ENCODE measurements at regions not wholly inside any gene's neighbourhood (a gene's known extent, or its start where the extent isn't known, plus 50 kb on each side); places are given as distances from the start of the nearest gene placed in this dataset.

DNA sequence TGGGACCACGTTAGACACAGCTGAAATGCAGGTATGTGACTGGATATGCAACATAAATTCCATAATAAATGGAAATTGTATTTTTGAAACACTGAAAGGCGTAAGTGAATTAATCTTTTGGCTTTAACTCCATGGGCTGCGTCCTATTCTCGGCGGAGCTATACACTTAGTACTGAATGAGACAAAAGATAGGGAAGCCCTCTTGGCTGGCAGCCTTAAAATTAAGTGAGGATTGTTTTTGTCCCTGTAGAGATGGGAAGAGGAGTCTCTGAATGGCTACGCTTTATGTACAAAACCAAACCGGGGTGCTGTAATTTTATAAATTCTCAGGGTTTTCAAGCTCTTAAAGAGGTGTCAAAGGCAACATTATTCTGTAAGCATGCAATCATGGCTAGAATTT is 429.8 kb downstream of the QKI start:
- Mint-ChIP-seq H3K4me1 (no peaks in the 10 kb centered on the region), H3K4me3 (no peak overlapping the region), H3K27ac (no peak overlapping the region), H3K27me3 (ENCODE audit: low read depth) (no peaks in the 10 kb centered on the region), H3K36me3 (ENCODE audit: insufficient read depth in 1 of 3, low read depth in 3 of 3) (peaks cover 10 to 12% (median 12%) of the 10 kb centered on the region in 3 experiments), H3K9me3 (peaks cover 11 to 12% of the 10 kb centered on the region in 2 experiments)
- TF ChIP-seq, protein P1, sequence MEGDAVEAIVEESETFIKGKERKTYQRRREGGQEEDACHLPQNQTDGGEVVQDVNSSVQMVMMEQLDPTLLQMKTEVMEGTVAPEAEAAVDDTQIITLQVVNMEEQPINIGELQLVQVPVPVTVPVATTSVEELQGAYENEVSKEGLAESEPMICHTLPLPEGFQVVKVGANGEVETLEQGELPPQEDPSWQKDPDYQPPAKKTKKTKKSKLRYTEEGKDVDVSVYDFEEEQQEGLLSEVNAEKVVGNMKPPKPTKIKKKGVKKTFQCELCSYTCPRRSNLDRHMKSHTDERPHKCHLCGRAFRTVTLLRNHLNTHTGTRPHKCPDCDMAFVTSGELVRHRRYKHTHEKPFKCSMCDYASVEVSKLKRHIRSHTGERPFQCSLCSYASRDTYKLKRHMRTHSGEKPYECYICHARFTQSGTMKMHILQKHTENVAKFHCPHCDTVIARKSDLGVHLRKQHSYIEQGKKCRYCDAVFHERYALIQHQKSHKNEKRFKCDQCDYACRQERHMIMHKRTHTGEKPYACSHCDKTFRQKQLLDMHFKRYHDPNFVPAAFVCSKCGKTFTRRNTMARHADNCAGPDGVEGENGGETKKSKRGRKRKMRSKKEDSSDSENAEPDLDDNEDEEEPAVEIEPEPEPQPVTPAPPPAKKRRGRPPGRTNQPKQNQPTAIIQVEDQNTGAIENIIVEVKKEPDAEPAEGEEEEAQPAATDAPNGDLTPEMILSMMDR (conservative IDR thresholded peaks at IDR 0.05) = no peak
- H3K4me1 ChIP-seq (ENCODE audit: insufficient read depth, low read length) = no peaks in the 10 kb centered on the region
- H3K4ac ChIP-seq (ENCODE audit: low read depth, low read length) = no peak overlapping the region
- H3K14ac ChIP-seq (ENCODE audit: insufficient read depth, low read length) = no peak overlapping the region
- H4K5ac ChIP-seq (ENCODE audit: insufficient read length, low read depth, low read length) = no peak overlapping the region
- no peak overlapping the region for H3K56ac ChIP-seq (ENCODE audit: insufficient read length, low read depth, low read length)
- no peaks in the 10 kb centered on the region for H3K9me3 ChIP-seq (ENCODE audit: control insufficient read depth, low read depth, low read length)
- H2BK12ac ChIP-seq (ENCODE audit: insufficient read length, low read depth, low read length) = no peak overlapping the region
- H3K18ac ChIP-seq (ENCODE audit: insufficient read length, low read depth, low read length) = no peak overlapping the region
- H3K23ac ChIP-seq (ENCODE audit: insufficient read length, low read depth, low read length) = no peak overlapping the region
- no peak overlapping the region for H2BK120ac ChIP-seq (ENCODE audit: low read depth, low read length, poor library complexity, severe bottlenecking)
- no peak overlapping the region for H3K27ac ChIP-seq (ENCODE audit: insufficient read length, low read depth, low read length)
- no peaks in the 10 kb centered on the region for H3K27me3 ChIP-seq (ENCODE audit: insufficient read depth, low read length)
- no CpG with 5 or more reads among the region's 7 CpGs for WGBS (ENCODE audit: extremely low coverage, insufficient read length, low lambda C conversion rate)
- no peaks in the 10 kb centered on the region for H3K79me1 ChIP-seq (ENCODE audit: insufficient read depth, low read depth, low read length, poor library complexity, severe bottlenecking)
- H2AFZ ChIP-seq (ENCODE audit: low read length) = no peak overlapping the region
- no peak overlapping the region for H2BK15ac ChIP-seq (ENCODE audit: low read depth, low read length)
- no peak overlapping the region for H2AK5ac ChIP-seq (ENCODE audit: insufficient read length, low read length)
- H2BK20ac ChIP-seq (ENCODE audit: low read depth, low read length, poor library complexity, severe bottlenecking) = no peak overlapping the region
- H3K79me2 ChIP-seq (ENCODE audit: insufficient read depth, low read length) = no peaks in the 10 kb centered on the region
- no peak overlapping the region for H3T11ph ChIP-seq (ENCODE audit: low read length)
- DNase-seq = no peak
- no peaks in the 10 kb centered on the region for H4K20me1 ChIP-seq (ENCODE audit: control insufficient read depth, insufficient read depth, insufficient read length)
- H4K8ac ChIP-seq (replicated peaks; ENCODE audit: insufficient read length, low read depth, low read length) = no peak overlapping the region
- no peak overlapping the region for H3K4me2 ChIP-seq (ENCODE audit: insufficient read depth, insufficient read length, low read length)
- H3K9ac ChIP-seq (ENCODE audit: extremely low read depth, insufficient read length, low read length) = no peak overlapping the region
- H4K91ac ChIP-seq (ENCODE audit: insufficient read length, low read depth, low read length) = no peak overlapping the region
- no peak overlapping the region for H2BK5ac ChIP-seq (ENCODE audit: insufficient read length, low read length)
- no peaks in the 10 kb centered on the region for H3K23me2 ChIP-seq (ENCODE audit: insufficient read length, low read depth, low read length, poor library complexity, severe bottlenecking)

All from H9 (cell line).